GM03348 (cell line): ENCODE measurements at regions not wholly inside any gene's neighbourhood (a gene's known extent, or its start where the extent isn't known, plus 50 kb on each side); places are given as distances from the start of the nearest gene placed in this dataset.
"Not testable (repeated sequence)": the region's sequence is repeated elsewhere in the genome, so short reads cannot be mapped to it uniquely, and the experiment has no call there.

Experiments
- DNase-seq: peaks from one replicate; pipeline ENCODE4 v3.0.0; 2012; ENCODE audit warnings: low spot score

- DNase-seq: not testable (repeated sequence)
Measured at GRCh38 chr15:44817797-44818196, 81.5 kb downstream of the TRIM69 start.

GRCh38 chr15:44819331-44819987 lies 83.1 kb downstream of the TRIM69 start:
- not testable (repeated sequence) for DNase-seq

GRCh38 chr15:44820535-44820934 lies 84.2 kb downstream of the TRIM69 start:
- not testable (repeated sequence) for DNase-seq

DNA sequence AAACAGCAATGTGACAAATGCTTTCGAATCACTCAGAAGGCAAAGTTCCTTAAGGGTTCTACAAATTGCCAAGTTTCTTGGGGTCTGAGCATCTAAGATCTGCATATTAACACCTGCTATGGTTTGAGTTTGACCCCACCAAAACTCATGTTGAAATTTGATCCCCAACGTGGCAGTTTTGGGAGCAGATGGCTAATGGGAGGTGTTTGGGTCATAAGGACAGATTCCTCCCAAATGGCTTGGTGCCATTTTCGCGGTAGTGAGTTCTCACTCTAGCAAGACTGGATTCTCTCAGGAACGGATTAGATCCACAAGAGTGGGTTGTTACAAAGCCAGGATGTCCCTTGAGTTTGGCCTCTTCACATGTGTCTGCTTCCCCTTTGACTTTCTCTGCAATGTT lies 84.6 kb downstream of the TRIM69 start:
- not testable (repeated sequence) for DNase-seq

DNA sequence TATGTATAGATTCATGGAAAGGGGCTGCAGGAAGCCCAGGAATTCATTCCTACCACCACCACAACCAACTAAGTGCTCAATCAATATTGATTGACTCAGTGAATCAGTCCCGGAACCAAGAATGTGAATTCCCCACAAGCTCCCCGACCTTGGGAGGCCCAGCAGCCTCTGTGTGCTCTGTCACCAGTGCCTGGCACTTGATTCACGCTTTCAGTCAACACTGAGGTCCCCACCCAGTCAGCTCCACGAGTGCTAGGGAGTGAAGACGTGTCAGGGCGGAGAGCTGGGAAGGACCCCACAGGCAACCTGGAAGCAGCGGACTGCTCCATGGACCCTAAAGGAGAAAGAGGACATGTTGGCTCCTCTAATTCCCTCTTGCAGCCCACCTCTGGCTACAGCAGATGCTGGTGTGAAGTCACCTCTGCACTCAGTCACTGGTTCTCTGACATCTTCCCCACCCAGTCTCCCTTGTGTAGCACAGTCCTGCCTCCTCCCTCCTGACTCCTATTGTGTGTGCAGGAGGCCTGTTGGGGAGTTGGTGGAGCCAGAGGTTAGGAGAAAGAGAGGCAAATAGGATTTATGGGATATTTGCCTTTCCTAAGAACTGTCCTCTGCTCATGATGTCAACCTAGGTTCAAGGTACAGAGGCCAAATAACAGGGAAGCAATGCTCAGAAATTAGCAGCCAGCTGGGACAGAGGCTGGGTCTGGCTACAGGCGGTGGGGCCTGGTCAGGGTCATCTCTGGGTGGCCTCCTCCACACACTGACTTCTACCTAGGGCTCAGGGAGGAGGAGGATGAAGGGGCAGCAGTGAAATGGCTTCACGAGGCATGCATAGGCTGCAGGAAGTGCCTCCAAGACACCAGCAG lies 88.2 kb downstream of the TRIM69 start:
- not testable (repeated sequence) for DNase-seq

- not testable (repeated sequence) for DNase-seq
Measured at GRCh38 chr15:44826583-44826982, 90.3 kb downstream of the TRIM69 start.

- not testable (repeated sequence) for DNase-seq
Measured at GRCh38 chr15:44828229-44828914, 92.0 kb downstream of the TRIM69 start.

- not testable (repeated sequence) for DNase-seq
Measured at GRCh38 chr15:44829150-44829549, 92.8 kb downstream of the TRIM69 start.

GRCh38 chr15:44830692-44831408 lies 94.5 kb downstream of the TRIM69 start:
- not testable (repeated sequence) for DNase-seq

GRCh38 chr15:44831409-44831741 lies 95.0 kb downstream of the TRIM69 start:
- DNase-seq: not testable (repeated sequence)

DNA sequence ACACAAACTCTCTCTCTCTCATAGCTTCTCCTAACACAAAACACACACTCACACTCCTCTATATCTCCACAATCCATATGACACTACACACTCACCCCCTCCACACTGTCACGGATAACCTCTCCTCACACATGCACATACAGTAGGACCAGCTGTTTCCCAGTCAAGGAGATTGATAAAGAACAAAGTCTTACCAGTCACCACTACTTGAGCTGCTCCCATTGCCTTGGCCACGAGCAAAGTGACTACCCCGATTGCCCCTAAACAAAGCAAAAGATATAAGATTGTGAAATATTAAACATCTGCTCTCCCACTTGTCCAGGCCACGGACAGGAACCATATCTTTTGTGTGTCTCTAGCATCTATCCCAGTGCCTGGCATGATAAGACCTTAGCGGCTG lies 95.8 kb downstream of the TRIM69 start:
- not testable (repeated sequence) for DNase-seq

DNA sequence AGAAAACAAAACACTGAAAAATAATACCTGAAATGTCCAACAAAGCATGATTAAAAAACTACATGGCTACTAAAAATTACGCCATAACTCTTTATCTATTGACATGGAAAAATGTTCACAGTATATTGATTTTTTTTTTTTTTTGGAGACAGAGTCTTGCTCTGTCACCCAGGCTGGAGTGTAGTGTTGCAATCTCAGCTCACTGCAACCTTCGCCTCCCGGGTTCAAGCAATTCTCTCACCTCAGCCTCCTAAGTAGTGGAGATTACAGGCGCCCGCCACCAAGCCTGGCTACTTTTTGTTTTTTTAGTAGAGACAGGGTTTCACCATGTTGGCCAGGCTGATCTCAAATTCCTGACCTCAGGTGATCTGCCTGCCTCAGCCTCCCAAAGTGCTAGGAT lies 96.8 kb downstream of the TRIM69 start:
- DNase-seq: not testable (repeated sequence)

DNA sequence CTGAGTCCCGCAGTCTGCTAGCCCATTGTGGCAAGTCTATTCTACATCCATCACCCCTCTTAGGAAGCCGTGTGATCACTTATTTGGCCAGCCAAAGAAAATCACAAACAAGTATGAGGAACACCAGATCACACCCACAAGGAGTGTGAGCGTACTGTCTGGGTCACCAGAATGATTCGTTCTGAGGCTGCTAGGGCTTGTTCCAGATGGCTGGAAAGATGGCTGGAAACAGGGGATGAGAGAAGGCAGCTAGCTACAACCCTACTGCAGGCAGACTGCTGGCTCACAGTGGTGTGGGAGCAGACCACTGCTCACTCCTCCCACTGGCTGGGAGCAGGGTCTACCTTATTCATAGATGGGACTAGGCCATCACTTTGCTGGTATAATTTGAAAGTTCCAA lies 97.4 kb downstream of the TRIM69 start:
- DNase-seq: not testable (repeated sequence)

DNA sequence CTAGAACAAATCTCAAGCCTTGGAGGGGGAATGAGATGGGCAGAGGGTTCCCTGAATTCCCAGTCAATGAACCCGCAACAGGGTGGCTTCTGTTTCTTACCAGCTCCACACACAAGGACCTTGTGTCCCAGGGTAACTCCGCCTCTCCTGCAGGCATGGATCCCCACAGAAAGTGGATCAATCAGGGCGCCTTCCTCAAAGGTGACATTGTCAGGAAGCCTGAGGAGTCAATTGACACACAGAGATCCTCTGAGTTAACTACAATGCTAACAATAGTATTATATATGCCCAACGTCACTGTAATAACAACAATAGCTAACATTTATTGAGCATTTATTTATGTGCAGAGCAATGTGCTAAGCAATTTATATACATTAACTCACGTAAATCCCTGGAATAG lies 98.8 kb downstream of the TRIM69 start:
- not testable (repeated sequence) for DNase-seq

GRCh38 chr15:44836094-44836493 lies 99.8 kb downstream of the TRIM69 start:
- no peak for DNase-seq

DNA sequence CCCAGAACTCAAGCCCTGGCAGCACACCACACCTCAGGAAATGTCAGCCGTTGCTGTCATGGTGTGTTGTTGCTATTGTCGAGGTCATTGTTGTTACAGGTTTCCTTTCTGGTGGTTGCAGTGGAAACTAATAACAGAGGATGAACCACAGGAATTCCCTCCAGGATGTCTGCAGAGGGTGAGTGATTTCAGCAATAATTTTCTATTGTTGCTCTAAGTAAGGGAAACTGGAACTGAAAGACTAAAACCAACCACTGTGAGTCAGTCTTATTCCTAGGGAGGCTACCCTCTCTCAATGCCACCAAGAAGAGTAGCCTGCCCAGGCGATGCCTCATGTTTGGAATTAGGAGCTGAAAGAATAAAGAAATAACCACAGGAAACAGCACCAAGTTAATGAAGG lies 102.6 kb downstream of the TRIM69 start:
- not testable (repeated sequence) for DNase-seq

GRCh38 chr15:44841762-44842161 lies 105.4 kb downstream of the TRIM69 start:
- DNase-seq: not testable (repeated sequence)

DNA sequence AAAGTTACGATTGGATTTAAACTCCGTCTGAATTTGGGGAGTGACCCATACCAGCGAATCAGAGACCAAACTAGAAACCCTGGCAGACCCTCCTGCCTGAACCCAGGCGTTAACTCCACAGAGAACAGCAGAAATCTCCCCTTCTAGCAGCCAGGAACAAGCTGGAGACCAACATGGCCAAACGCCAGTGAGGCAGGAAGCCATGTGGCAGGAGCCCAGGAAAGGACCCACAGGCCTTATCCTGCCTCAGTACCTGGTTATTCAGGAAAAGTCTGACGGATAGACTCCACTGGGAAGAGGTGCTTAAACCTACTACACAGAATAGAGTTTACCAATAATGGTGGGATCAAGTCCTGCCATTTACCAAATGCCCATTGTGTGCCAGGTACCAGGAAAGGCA lies 106.6 kb downstream of the TRIM69 start:
- DNase-seq: not testable (repeated sequence)

DNA sequence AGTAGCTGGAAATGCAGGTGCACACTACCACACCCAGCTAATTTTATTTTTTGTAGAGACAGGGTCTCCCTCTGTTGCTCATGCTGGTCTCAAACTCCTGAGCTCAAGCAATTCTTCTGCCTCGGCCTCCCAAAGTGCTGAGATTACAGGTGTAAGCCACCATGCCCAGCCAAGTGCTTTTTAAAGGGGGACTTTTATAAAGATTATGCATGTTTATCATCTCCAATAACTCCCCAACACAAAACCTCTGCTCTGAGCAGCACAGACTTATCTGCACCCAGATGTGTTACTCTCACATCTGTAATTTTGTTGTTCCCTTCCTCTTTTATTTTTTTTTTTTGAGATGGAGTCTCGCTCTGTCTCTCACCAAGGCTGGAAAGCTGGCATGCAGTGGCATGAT lies 108.6 kb downstream of the TRIM69 start:
- DNase-seq: not testable (repeated sequence)

- DNase-seq: not testable (repeated sequence)
Measured at GRCh38 chr15:44846156-44846555, 109.8 kb downstream of the TRIM69 start.

- not testable (repeated sequence) for DNase-seq
Measured at GRCh38 chr15:44847555-44847954, 108.9 kb upstream of the TERB2 start.

GRCh38 chr15:44848859-44849258 lies 107.6 kb upstream of the TERB2 start:
- not testable (repeated sequence) for DNase-seq
